ENCODE measurements at regions not wholly inside any gene's neighbourhood (a gene's known extent, or its start where the extent isn't known, plus 50 kb on each side); places are given as distances from the start of the nearest gene placed in this dataset.
"Not testable (repeated sequence)": the region's sequence is repeated elsewhere in the genome, so short reads cannot be mapped to it uniquely, and the experiment has no call there.

DNA sequence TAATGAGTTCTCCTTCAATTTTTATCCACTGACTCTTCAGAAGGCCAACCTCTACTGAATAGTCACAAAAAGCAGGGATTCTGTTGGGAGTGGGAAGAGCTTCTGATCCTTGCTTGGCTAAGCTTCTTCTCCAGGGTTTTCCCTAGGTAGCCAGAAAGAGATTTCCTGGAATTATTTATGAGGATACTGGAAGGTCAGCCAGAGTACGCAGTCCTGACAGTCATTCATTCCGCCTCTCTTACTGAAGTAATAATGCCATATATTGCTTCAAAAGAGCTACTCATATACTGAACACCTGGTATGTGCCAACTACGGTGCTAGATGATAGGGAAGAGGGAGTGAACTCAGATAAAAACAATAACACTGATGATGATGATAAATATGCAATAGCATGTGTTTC is 116.1 kb downstream of the CCDC34 start:
- intact Hi-C loops (cut with DNase I) = no loop called here
- peak in 1 of 2 donors; percentile 63 for ATAC-seq

DNA sequence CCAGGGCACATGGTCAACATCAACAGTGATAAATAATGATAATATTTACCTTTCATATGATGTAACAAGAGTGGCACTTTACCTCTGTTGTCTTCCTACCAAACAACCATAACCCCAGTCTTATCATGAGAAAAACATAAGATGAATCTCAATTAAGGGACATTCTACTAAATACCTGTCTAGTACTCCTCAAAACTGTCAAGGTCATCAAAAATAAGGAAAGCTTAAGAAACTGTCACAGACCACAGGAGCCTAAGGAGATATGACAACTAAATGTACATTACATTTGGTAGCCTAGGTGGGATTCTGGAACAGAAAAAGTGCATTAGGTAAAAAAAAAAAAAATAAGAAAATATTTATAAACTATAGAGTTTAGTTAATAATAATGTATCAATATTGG is 118.1 kb downstream of the CCDC34 start:
- ATAC-seq (no peak), DNase-seq (no peak)
- intact Hi-C loops (cut with DNase I) = no loop called here

More for the DNA sequence above, 116.1 kb downstream of the CCDC34 start:
- DNase-seq = no peak

DNA sequence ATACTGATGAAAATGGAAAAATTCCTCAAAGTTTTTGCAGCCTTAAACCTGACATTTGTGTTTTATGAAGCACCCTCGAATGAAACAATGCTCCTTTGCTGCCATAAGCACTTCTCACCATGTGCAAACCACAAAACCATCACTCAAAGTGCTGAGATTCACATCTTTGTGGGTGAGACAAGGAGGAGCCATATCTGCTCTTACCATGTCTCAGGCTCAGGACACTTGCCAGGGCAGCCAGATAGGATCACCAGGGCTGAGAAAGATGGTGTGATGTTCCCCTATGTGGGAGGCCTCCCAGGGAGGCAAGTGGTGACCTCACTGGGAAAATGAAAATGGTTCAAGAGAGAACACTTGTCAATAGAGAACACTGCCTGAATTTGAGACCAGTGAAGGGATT is 120.4 kb downstream of the CCDC34 start:
- no peak for ATAC-seq
- no peak for DNase-seq
- intact Hi-C loops (cut with DNase I) = no loop called here

DNA sequence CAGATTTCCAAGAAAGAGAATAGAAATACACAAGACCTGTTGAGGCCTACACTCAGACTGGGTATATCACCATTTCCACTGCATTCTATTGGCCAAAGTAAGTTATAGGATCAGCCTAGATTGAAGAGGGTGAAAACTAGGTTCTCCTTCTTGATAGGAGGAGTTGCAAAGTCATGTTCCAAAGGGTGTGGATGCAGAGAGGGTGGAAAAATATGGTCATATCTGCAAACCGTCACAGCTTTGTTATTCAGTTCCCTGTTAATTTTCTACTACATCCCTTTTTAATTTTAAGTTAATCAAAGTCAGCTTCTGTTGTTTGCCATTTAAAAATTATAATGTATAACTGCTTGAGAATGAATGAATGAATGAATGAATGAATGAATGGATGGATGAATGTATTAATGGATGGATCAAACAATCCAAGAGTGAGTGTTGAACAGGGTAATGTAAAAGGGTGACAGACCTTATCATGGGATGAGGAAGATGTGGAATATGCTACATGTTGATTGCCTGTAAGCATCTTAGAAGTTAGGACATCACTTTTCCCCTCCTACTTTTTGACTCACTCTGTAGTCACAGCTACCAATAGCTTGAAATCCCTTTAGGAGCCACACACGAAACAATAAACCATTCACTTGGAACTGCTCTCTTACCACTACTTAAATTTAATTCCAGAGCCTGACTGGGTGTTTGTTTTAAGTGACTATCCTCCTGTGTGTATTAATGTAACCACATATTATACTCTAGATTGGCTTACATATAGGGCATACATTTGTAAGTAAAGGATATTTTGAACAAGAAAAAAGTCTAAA is 121.5 kb downstream of the CCDC34 start:
- intact Hi-C loops (cut with DNase I) = no loop called here
- ATAC-seq = peak in 1 of 2 donors; percentile 57

DNA sequence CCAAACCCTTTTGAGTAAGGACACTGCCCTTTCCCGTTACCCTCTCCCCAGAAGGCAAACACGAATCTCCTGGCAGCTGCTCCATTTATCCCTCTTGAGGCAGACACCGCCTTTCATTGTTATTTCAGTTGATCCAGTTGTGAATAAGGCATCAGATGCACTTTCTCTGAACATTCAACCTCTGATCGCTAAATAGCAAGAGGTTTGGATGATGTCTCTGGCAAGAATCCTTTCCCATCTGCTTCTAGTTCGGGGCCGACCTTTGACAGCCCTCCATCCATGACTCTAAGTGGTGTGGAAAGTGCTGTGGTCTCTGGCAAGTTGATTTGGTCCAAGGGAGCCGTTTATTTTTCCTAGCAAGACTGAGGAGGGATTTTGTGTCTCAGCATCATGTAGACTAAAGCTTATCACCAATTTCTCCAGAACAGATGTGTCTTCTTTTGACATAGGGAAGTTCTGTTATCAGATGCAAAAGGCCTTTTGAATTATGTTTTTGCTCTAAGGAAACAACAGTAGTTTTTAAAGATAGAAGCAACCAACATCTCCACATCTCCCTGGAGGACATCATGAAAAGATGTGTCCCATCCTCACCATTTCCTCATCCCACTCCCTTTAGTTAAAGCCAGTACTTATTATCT is 123.6 kb downstream of the CCDC34 start:
- ATAC-seq (peak; percentile 38 to 86), DNase-seq (peak; percentile 42)
- intact Hi-C loops (cut with DNase I) = no loop called here

More for the DNA sequence above, 121.5 kb downstream of the CCDC34 start:
- DNase-seq = no peak

DNA sequence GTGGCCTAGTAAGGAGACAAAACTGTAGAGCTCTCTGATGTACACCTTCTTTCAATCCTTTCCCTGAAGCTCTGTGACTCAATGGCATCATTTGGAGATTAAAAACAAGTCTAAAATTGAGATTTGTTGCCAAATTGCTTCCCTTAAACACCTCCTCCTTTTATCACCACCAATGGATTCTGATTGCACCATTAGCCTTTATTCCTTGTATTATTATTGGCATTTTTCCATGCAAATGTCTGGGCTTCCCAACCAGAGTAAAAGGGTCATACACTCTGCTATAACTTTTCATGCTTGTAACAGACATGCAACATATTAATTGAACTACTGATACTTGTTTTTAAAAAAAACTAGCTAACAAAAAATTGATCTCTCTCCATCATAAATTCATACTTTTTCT is 124.2 kb downstream of the CCDC34 start:
- no peak for ATAC-seq
- no peak for DNase-seq
- intact Hi-C loops (cut with DNase I) = no loop called here

DNA sequence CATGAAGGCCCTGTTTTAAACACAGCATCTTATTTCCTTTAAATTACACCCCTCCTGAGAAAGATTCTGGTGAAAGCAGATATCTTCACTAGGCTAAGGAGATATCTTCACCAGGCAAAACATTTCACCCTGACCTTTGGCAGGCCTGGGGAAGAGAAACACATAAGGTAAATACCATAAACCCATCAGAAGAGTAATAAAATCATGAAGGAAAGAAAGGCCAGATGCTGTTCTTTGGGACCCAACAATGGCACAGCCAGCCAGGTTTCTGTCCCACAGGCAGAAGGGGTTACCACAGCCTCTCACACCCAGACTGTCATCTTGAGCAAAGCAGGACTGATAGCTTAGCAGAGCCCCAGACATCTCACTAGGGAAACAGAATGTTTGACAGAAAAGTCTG is 125.4 kb downstream of the CCDC34 start:
- ATAC-seq (no peak), DNase-seq (no peak)
- intact Hi-C loops (cut with DNase I) = no loop called here

DNA sequence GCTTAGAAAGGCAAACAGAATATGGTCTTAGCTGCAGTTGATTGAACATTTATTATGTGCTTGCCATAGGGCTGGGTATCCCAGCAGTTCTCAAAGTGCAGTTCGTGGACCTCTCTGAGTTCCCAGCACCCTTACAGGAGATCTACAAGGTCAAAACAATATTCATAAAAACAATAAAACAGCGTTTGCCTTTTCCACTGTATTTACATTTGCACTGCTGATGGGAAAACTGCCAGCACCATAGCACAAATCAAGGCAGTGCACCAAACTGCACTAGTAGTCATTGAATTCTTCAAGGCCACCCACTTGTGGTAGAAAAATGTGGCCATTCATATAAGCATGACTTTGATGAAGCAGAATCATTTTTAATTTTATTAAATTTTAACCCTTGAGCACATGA is 128.1 kb downstream of the CCDC34 start:
- intact Hi-C loops (cut with DNase I) = no loop called here
- no peak for ATAC-seq
- no peak for DNase-seq

DNA sequence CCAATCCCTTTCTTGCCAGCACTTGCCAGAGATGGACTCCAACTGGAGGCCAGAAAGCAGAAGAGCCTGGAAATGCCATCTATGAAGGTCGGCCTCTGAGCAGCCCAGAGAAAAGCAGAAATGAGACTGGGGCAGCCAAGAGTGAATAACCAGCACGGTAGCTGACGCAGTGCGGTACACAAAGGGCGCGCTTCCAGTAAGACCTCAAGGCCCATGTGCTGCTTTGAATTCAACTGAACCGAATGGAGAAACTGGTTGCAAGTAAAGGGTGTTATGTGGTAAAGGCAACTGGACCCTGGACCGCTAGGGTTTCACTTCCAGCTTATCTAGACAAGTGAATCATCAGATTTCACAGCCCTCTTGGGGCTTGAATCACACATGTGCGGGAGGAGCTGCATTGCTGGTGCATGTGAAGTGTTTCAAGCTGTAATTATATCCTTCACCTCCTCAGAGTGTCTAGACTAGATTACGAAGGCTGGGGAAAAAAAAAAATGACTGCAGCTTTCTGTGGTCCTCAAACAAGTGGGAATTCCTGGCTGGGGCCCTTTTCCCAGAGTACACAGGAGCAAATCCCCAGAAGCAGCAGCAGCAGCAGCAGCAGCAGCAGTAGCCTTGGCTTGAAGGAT is 128.9 kb downstream of the CCDC34 start:
- peak; percentile 67 for DNase-seq
- peak; percentile 50 to 95 for ATAC-seq
- intact Hi-C loops (cut with DNase I) = no loop called here

DNA sequence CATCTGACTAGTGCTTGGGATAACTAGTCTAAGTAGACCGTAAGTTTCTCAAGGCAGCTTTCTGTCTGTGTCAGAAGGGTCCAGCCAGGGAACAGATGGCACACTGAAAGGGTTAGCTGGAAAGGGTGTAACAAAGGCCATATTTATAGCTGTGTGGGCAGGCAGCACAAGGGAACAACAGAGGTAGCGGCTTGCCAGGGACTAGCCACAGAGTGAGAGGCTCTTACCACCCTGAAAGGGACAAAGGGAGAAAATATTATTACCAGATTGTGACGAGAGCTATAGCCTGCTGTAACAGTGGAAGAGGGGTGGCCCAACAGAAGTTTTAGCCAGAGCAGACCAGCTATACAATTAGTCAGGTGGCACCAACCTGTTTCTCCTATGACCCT is 129.4 kb downstream of the CCDC34 start:
- intact Hi-C loops (cut with DNase I) = no loop called here
- ATAC-seq (peak in 1 of 2 donors; percentile 20), DNase-seq (no peak)

DNA sequence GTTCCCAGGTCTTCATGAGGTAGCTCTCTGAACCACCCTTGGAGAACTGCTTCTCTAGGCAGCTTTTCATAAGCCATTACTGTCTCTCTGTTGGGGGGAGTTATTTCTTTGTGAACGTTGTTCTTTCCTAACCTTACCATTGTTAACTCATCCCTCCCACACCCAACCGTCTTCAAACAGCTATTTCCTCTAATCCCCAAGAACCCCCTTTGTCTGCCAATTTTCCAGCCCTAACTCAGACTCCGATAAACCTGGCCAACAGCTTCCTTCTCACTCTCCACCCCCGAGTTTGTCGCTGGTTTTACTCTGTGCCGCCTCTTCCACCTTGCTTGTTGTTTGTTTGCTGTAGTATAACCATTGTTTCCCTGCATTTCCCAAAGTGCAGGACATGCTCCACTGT is 131.5 kb downstream of the CCDC34 start:
- no peak for ATAC-seq
- intact Hi-C loops (cut with DNase I) = no loop called here
- DNase-seq = no peak

DNA sequence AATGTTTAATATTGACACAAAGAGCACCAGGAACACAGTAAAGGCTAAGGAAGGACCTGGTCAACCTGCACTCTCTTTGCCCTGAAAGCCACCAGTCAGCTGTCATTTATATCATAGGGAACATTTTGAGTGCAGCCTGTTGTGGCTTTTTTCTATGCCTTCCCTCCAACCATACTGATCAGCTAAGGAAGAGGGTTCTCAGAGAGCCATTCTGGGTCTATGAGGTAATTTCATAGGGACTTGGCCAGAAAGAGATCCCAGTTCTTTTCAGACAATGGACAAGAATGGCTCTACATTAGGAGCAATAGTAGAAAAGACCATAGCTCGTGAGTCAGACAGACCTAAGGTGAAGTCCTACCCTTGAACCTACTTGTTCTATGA is 132.8 kb downstream of the CCDC34 start:
- intact Hi-C loops (cut with DNase I) = no loop called here
- no peak for DNase-seq
- ATAC-seq = no peak

DNA sequence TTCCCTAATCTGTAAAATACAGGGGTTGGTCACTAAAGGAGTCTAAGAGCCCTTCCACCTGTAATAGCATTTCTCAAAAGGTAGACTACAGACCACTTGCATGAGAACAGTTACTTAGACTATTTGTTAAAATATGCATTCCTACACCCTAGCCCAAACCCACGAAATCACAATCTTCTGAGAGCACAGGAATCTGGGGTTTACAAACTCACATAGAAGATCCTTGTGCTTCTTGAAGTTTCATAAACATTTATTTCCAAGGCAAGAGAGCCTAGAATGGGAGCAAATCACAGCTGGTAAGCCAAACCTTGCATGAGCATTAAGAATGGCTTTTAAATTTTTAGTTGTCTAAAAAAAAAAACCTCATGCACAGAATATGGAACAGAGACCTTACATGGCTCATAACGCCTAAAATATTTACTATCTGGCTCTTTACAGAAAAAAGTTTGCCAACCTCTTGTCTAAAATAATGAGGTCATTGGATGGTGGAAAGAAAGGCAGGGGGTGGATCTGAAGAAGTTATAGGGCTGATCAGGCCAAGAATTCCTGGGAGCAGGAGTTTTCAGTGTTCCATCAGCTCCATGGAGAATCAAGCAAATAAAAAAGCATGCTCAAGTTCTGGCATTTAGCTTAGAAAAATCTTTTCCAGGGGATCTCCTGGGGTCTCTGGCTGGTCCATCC is 133.4 kb downstream of the CCDC34 start:
- no peak for ATAC-seq
- no peak for DNase-seq
- intact Hi-C loops (cut with DNase I) = no loop called here

DNA sequence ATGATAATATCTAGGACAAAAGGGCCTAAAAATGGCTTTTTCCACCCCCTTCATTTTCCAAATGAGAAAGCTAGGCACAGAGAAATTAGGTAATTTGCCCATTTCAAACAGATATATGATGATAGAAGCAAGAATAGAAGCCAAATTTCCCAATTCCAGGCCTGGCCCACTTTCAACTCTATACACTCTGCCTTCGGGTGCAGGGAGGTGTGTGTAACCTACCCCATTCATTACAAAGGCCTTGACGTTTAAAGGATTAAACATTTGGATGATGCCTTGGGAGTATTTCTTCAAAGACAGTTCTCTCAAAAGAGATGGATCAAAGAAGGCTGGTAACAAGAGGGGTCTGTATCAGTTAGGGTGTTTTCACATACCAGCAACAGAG is 134.1 kb downstream of the CCDC34 start:
- intact Hi-C loops (cut with DNase I) = no loop called here
- ATAC-seq = no peak
- DNase-seq = no peak

DNA sequence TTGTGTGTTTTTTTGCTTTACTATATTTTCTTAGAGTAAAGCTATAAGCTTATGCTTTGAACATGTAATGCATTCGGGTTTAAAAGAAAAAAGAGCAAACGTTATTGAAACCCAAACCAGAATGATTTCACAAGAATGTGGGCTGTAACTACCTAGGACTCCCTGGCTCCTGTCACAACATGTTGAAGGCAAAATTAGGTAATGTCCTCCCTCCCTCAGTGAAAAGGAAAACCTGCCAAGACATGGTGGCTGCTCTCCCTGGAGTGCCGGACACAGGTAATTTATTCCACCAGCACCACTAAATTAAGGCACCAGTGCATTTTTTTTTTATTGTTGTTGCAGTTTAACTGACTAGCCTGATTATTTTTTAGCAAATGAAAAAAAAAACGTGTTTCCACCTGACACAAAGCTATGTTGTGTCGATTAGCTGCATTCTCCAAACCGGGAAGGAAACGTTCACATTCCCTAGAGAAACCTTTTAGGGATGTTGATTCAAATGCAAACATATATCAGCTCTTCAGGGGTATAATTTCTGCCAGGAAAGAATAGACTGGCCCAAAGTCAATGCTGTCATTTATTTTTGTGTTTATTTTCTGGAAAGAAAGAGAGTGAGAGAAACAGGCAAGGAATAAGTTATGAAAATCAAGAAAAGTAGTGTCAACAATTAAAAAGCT is 134.6 kb downstream of the CCDC34 start:
- DNase-seq = no peak
- ATAC-seq = no peak
- intact Hi-C loops (cut with DNase I) = no loop called here

DNA sequence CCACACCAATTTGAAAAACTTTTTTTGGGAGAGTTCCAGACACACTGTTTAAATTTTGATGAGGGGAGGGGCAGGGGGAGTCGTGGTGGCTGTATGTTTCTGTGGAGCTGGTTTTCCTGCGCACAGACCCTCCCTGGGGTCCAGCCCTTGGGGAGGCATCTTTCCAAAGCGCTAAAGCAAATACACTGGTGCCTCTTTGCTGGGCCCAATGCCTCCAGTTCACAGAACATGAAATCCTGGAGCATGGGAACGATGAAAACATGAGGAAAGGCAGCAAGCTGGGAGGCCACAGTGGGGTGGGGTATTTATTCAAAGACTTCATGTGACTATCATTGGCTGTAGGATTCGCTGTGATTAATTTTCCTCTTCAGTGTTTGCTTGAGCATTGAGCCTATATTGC is 135.3 kb downstream of the CCDC34 start:
- ATAC-seq (no peak), DNase-seq (no peak)
- intact Hi-C loops (cut with DNase I) = no loop called here

DNA sequence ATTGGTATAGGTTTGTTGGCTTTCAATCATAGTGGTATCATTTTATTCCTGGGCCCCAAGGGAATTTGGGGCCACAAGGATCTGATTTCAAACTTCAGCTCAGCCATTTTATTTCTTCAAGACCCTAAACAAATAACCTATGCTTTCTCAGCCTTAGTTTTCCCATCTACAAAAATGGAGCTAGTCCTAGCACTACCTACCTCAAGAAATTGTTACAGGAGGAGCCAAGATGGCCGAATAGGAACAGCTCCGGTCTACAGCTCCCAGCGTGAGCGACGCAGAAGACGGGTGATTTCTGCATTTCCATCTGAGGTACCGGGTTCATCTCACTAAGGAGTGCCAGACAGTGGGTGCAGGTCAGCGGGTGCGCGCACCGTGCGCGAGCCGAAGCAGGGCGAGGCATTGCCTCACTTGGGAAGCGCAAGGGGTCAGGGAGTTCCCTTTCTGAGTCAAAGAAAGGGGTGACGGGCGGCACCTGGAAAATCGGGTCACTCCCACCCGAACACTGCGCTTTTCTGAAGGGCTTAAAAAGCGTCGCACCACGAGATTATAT is 143.5 kb downstream of the CCDC34 start:
- intact Hi-C loops (cut with DNase I); DNase-seq; ATAC-seq: not testable (repeated sequence)

DNA sequence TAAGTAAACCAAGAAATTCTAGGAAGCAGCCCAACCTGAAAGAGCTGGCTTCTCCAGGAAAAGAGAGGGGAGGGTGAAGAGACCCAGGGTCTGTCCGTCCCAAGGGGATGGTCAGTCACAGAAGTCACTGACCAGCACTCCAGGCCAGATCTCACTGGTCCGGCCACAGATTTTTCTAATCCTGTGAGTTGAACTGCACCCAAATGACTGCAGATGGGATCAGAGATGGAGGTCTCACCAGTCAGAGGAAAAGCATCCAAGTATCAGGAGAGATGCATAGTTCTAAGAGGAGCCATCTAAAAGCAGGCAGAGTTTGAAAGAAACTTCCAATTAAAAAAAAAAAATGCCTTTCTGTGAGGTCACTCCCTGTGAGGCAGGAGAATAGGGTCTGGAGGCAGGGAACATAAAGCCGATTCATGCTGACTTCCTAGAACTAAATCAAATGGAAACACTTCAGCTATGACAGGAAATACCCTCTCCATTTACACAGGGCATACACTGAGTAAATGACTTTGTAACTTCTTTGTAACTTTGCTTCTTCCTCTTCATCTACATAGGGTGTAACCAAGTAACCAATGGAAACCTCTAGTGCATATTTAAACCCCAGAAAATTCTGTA is 144.5 kb downstream of the CCDC34 start:
- ATAC-seq = peak in 1 of 2 donors; percentile 51
- no peak for DNase-seq
- intact Hi-C loops (cut with DNase I) = no loop called here

DNA sequence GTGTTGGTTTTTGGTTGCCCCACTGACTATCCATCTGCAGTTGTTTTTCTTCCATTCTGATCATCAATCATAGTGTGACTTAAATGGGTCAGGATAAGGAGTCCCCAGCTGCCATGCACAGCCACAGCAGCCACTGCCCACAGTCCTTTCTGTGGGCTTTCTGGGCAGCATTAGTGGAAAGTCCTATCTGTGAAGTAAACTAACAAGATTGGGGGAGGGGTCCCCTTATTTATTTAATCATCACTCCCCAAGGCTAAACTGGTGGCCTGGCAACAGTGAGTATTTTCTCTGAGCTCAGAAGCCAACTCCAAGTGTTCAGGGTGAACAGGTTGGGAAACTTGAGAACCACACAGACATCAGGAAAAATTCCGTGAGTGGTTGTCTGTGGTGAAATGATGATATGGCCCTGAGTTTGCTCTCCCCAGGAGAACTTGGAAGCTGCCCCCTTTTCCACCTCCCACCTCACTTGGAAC is 145.0 kb downstream of the CCDC34 start:
- intact Hi-C loops (cut with DNase I) = no loop called here
- ATAC-seq = peak in 1 of 2 donors; percentile 62
- DNase-seq = no peak

All from left cardiac atrium (tissue), 4 donors.